Peyer's patch (tissue), 4 donors: ENCODE measurements at regions not wholly inside any gene's neighbourhood (a gene's known extent, or its start where the extent isn't known, plus 50 kb on each side); places are given as distances from the start of the nearest gene placed in this dataset.

Experiments used
- DNase-seq, 3 donors: peaks; one replicate each; pipeline ENCODE4 v3.0.0-alpha.2; 2017 to 2019
- H3K27ac ChIP-seq, 4 donors: fragments of 200-600 bp; sonication (generic); one replicate each; pipeline ENCODE4 v1.5.1; 2016 to 2019
- H3K27me3 ChIP-seq, 2 donors: fragments of 200-600 bp; sonication (generic); one replicate each; pipeline ENCODE4 v1.5.1; 2019
- H3K36me3 ChIP-seq, 3 donors: fragments of 200-600 bp; sonication (generic); one replicate each; pipeline ENCODE4 v1.5.1; 2016 to 2019
- H3K4me1 ChIP-seq, 4 donors: fragments of 200-600 bp; sonication (generic); one replicate each; pipeline ENCODE4 v1.5.1; 2016 to 2019
- H3K4me3 ChIP-seq, 4 donors: fragments of 200-600 bp; sonication (generic); 1 replicate in 3 of 4; 2 replicates in 1 of 4; pipeline ENCODE4 v1.5.1; 2016 to 2019; ENCODE audit warnings: mild to moderate bottlenecking in 1 of 4
- H3K9me3 ChIP-seq, 4 donors: fragments of 200-600 bp; sonication (generic); one replicate each; pipeline ENCODE4 v1.5.1; 2016 to 2019; ENCODE audit warnings: mild to moderate bottlenecking in 1 of 4
- POLR2A ChIP-seq, 2 donors: fragments of 450-650 bp; IDR thresholded peaks; one replicate each; pipeline ENCODE4 v1.5.1; 2017; ENCODE audit warnings: antibody characterized with exemption in 2 of 2, mild to moderate bottlenecking in 2 of 2, moderate library complexity in 2 of 2
- TF ChIP-seq, protein P1 (sequence below), 6 experiments: fragments of 450-650 bp in 4 of 6; fragments of 200-600 bp in 2 of 6; sonication (generic) in 1 of 6; IDR thresholded peaks; one replicate each; pipeline ENCODE4 v1.5.1; 2017 to 2019; ENCODE audit warnings: antibody characterized with exemption in 6 of 6, mild to moderate bottlenecking in 3 of 6, moderate library complexity in 1 of 6

DNA sequence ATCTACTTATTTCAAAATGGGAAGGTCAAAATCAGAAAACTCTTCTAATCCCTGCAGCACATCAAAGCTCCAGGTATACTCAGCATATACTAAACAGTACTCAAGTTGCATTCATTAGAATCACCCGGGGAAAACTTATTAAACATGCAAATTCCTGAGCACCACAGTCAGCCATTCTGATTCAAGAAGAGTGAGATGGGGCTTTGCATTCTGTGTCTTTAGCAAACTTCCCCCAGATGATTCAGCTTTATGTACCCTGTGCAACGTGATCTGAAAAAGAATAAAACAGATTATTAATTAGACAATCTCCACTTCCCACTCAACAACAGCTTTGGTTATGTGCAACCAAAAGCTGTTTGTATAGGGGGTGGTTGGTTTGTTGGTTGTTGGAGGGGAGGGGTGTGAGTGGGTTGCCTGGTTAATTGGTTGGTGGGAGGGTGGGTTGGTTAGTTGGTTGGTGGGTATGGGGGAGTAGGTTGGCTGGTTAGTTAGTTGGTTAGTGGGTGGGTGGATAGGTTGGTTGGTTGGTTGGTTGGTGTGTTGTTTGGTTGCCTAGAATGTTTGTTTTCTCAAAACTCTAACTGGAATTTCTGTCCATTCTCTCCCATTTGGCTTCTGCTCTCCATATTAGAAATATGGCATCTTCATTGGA, 112.5 kb upstream of the AGAP1 start:
- TF ChIP-seq, protein P1, sequence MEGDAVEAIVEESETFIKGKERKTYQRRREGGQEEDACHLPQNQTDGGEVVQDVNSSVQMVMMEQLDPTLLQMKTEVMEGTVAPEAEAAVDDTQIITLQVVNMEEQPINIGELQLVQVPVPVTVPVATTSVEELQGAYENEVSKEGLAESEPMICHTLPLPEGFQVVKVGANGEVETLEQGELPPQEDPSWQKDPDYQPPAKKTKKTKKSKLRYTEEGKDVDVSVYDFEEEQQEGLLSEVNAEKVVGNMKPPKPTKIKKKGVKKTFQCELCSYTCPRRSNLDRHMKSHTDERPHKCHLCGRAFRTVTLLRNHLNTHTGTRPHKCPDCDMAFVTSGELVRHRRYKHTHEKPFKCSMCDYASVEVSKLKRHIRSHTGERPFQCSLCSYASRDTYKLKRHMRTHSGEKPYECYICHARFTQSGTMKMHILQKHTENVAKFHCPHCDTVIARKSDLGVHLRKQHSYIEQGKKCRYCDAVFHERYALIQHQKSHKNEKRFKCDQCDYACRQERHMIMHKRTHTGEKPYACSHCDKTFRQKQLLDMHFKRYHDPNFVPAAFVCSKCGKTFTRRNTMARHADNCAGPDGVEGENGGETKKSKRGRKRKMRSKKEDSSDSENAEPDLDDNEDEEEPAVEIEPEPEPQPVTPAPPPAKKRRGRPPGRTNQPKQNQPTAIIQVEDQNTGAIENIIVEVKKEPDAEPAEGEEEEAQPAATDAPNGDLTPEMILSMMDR (IDR thresholded peaks at IDR 0.05), result no peak
- no peak for TF ChIP-seq POLR2A (IDR thresholded peaks at IDR 0.05)
- no peaks in the 10 kb centered on the region for H3K36me3 ChIP-seq

DNA sequence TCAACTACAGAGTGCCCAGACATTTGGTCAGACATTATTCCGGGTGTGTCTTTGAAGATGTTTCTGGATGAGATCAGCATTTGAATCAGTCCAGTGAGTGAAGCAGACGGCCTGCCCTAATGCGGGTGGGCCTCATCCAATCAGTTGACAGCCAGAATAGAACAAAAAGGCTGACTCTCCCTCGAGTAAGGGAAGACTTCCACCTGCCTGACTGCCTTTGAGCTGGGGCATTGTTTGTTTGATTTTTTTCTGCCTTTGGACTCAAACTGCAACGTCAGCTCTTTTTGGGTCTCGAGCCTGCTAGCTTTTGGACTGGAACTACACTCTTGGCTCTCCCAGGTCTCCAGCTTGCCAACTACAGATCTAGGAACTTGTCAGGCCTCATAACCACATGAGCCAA, 111.7 kb upstream of the AGAP1 start:
- H3K36me3 ChIP-seq, result no peaks in the 10 kb centered on the region
- H3K4me3 ChIP-seq, result no peak overlapping the region
- DNase-seq, result no peak
- H3K9me3 ChIP-seq, result no peaks in the 10 kb centered on the region
- no peak overlapping the region for H3K27ac ChIP-seq
- H3K27me3 ChIP-seq, result no peaks in the 10 kb centered on the region
- no peaks in the 10 kb centered on the region for H3K4me1 ChIP-seq
- TF ChIP-seq POLR2A (IDR thresholded peaks at IDR 0.05), result no peak

More for the DNA sequence above, 112.5 kb upstream of the AGAP1 start:
- Histone ChIP-seq H3K4me1 (no peaks in the 10 kb centered on the region), H3K27ac (no peak overlapping the region), H3K4me3 (no peak overlapping the region), H3K27me3 (no peaks in the 10 kb centered on the region), H3K9me3 (no peaks in the 10 kb centered on the region)
- DNase-seq, result no peak

DNA sequence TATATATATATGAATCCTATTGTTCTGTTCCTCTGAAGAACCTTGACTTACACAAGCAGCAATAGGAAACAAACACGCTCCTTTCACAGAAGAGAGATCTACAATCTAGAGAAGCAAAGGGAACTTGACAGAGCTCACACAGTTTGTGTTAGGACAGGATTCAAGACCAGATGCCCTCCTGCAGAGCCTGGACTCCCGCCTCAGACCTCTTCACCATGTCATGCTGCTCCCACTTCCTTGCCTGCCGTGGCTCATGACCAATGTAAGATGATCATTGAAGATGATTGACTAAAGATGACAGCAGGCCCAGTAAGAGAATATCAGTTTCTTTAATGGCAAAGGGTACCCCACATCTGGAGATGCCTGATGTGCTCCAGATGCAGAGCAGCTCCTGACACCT, 111.2 kb upstream of the AGAP1 start:
- H3K36me3 ChIP-seq, result no peaks in the 10 kb centered on the region
- no peak overlapping the region for H3K4me3 ChIP-seq
- no peaks in the 10 kb centered on the region for H3K27me3 ChIP-seq
- H3K9me3 ChIP-seq, result no peaks in the 10 kb centered on the region
- H3K4me1 ChIP-seq, result no peaks in the 10 kb centered on the region
- H3K27ac ChIP-seq, result no peak overlapping the region
- TF ChIP-seq, protein P1 (IDR thresholded peaks at IDR 0.05), result no peak
- TF ChIP-seq POLR2A (IDR thresholded peaks at IDR 0.05), result no peak
- no peak for DNase-seq

DNA sequence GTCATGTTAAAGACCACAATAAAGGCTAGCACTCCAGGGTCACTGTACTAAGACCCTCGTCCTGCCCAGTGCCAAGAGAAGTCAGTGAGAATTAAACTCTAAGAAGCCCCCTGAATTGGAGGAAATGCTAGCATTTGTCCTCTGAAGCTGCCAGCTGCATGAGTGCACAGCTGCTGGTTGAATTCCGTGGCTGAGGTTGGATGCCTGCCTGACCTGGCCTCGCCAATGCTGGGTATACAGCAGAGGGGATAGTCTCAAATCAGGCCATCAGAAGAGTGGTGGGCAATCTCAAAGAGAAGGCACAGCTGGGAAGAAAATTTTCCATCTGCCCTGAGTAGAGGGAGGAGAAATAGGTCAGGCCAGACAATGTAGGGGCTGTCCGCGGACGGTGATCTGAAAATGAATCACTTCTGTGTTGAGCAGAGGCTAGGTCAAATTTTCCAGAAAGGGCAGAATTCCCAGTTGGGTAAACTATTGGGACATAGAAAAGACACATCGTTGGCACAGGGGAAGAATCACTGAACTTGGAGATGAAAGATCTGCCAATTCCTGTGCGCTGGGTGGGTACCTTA, 110.5 kb upstream of the AGAP1 start:
- DNase-seq, result no peak
- H3K4me3 ChIP-seq, result no peak overlapping the region
- no peak for TF ChIP-seq POLR2A (IDR thresholded peaks at IDR 0.05)
- TF ChIP-seq, protein P1 (IDR thresholded peaks at IDR 0.05), result no peak

DNA sequence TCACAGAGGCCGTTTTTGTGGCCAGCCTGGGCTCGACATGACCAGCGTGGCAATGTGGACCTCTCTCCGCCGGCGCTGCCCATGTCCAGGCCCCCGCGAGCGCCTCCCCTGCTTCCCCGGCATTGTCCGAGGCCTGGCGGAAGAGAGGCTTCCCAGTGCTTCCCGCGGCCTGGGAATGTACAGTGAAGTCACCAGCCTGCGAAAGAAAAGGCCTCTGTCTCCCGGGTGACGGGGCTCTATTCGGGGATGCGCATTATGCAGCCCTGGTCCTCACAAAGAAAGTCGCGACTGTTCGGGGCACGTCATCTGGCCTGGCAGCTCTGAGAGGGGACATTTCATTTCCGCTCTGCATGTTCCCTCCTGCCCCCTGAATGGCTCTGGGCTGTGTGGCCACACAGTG, 109.2 kb upstream of the AGAP1 start:
- Histone ChIP-seq H3K27me3 (no peaks in the 10 kb centered on the region), H3K4me3 (no peak overlapping the region), H3K9me3 (no peaks in the 10 kb centered on the region), H3K27ac (no peak overlapping the region), H3K36me3 (no peaks in the 10 kb centered on the region), H3K4me1 (no peaks in the 10 kb centered on the region)
- TF ChIP-seq, protein P1 (IDR thresholded peaks at IDR 0.05), result no peak
- TF ChIP-seq POLR2A (IDR thresholded peaks at IDR 0.05), result no peak
- no peak for DNase-seq

More for the DNA sequence above, 110.5 kb upstream of the AGAP1 start:
- H3K4me1 ChIP-seq, result no peaks in the 10 kb centered on the region
- H3K27me3 ChIP-seq, result no peaks in the 10 kb centered on the region
- no peak overlapping the region for H3K27ac ChIP-seq
- H3K9me3 ChIP-seq, result no peaks in the 10 kb centered on the region
- no peaks in the 10 kb centered on the region for H3K36me3 ChIP-seq

DNA sequence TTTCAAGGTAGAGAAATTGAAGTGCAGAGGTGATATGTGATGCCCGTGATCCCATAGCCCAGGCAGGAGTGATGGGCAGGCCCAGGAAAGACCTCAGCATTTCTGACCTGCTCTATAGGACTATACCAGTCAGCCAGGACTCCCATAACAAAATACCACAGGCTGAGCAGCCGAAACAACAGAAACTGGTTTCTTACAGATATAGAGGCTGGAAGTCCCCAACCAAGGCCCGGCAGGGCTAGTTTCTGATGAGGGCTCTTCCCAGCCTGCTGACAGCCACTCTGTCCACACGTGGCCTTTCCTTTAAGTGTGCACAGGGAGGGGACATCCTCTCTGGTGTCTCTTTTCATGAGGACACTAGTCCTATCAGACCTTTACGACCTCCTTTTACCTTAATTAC, 104.2 kb upstream of the AGAP1 start:
- no peak for TF ChIP-seq POLR2A (IDR thresholded peaks at IDR 0.05)
- TF ChIP-seq, protein P1 (IDR thresholded peaks at IDR 0.05), result no peak
- Histone ChIP-seq H3K27me3 (no peaks in the 10 kb centered on the region), H3K9me3 (no peaks in the 10 kb centered on the region), H3K36me3 (no peaks in the 10 kb centered on the region), H3K4me3 (no peak overlapping the region), H3K4me1 (no peaks in the 10 kb centered on the region), H3K27ac (no peak overlapping the region)
- no peak for DNase-seq
